HG03280 (cell line): ENCODE measurements at regions not wholly inside any gene's neighbourhood (a gene's known extent, or its start where the extent isn't known, plus 50 kb on each side); places are given as distances from the start of the nearest gene placed in this dataset.

ENCODE experiments used
- ATAC-seq: cut with Tn5 transposase; IDR thresholded peaks from one replicate; pipeline ENCODE4 v1.9.1; 2021; ENCODE audit warnings: mild to moderate bottlenecking, moderate library complexity; ENCODE audit not compliant: unreplicated experiment

DNA sequence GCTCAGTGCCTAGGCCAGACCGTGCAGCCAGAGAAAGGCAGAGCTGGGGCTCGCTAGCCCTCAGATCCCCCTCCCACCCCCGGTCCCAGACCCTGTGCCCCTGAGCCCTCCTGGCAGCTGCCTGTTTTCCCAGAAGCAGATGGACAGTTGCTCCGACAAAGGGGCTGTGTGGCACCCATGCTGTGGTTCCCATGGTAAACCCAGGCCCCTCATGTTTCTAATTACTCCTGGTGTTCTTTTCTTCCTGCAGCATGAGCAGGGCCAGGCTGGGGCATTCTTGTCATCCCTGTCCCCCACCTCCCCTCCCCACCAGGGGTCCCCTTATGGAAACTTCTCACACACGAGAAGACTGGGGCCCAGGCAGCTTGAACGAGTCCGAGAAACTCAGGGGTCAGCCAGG, 269.6 kb downstream of the HAUS1 start:
- no peak for ATAC-seq

DNA sequence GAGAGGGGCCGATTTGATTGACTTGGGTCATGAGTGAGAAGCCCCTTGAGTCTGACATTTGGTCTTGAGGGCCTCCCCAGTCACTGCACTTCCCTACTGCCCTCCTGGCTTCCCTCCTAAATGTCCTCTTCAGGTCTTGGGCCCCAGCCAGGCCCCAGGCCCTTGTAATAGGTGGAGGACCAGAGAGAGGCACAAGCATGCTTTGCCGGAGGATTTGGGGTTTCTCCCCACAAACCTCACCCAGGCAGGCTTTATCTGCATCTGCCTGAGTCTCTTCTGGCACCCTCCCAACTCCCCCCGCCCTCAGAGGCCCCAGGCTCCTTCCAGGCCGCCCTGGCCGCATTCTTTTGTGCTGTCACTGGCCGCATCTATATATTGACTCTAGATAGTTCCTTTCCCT, 270.7 kb downstream of the HAUS1 start:
- ATAC-seq = no peak

DNA sequence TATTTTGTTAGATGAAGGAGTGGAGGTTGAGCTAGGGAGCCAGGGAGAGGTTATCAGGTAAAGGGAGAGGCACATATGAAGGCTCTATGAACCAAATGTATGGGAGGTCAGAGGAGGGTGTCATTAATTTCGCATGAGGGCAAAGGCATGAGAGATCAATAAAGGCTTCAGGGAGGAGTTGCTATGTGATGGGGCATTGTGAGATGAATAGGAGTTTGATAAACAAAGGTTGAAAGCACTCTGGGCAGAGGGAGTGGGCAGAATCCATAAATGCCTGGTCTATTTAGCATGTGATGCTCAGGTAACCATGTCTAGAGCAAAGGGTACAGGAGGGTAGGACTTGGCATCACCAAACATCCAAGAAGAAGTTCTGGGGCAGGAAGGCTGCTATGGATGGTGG, 273.4 kb downstream of the HAUS1 start:
- no peak for ATAC-seq

DNA sequence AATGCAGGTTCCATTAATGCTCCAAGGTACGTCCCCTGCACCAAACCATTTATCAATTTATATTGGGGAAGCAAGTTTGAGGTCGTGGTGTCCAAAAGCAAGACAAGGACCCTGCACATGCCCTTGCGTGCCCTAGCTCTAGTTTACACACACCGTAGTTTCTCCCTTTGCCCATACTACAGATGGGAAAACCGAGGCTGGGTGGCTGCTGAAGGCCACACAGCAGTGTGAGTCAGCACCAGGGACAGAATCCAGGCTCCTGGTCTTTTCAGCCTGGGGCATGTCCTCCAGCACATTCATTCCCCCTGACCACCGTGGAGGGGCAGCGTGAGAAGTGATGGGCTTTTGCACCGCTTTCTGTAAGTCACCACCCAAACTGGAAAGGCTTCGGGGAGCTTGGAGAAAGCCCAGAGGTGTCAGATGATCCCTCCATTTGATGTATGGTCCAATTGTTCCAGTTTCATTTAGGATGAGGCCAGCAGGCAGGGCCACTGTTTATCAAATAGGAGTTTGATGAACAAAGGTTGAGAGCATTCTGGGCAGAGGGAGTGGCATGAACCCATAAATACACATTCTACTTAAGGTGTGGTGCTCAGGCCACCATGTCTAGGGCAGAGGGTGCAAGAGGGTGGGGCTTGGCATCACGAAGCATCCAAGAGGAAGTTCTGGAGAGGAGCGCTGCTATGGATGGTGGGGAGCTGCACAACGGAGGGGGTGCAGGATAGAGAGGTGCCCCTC, 274.1 kb downstream of the HAUS1 start:
- ATAC-seq = no peak

DNA sequence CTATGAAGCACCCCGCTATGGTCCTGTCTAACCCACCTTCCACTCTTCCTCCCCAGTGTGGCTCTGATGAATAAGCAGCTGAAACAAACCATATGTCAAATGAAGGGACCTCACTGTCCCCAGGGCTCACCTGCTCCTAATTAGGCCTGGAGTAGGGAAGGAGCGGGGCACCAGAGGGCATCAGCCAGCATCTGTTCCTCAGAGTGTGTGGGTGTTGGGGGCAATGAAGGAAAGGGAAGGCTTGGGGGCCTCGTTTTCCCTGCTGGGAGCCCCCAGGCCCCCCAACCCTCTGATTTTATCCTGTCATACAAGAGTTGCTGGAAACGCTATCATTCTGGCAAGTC, 274.7 kb downstream of the HAUS1 start:
- ATAC-seq = no peak

DNA sequence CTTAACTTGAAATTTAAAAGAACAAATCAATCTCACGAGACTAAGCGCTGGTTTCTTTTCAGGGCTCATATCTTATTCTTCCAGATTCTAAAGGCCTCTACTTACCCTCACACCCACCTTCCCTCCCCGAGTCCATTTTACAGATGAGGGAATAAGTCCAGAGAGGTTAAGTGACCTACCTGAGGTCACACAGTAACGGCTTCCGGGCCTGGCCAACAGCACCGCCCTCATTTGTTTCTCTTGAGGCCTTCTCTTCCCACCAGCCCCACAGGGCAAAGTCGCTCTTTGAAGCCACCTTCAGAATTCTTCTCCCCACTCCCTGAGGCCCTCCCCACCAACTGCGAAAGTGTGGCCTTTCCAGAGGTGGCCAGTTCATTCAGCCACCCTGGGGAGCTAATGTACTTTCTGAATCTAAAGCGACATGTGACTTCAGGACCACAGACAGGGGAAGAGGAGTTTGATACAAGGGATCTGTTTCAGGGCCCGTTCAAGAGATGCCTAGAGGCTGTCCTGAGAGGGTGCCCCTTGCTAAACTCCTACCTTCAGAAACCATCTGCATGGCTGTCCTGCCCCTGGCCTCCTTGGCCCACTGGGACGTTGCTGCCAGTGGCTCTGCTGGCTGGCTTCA, 275.3 kb downstream of the HAUS1 start:
- ATAC-seq = no peak

DNA sequence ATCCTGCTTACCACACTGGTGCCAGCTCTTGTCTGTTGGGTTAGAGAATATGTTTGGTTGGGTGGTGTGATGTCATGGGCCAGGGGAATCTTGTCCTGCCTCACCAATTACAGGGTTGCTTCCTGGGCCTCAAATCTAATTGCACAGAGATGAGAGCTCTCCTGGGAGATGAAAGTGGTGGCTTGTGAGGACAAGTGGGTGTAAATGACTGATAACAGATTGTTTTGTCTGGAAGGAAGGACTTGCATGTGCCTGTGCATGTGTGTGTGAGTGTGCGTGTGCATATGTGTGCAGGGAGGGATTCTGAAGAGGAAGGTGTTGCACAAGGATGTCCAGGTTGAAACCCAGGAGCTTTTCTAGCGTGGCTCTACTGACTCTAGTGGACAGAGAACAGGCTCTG, 271.9 kb downstream of the LOXHD1 start:
- ATAC-seq = no peak

DNA sequence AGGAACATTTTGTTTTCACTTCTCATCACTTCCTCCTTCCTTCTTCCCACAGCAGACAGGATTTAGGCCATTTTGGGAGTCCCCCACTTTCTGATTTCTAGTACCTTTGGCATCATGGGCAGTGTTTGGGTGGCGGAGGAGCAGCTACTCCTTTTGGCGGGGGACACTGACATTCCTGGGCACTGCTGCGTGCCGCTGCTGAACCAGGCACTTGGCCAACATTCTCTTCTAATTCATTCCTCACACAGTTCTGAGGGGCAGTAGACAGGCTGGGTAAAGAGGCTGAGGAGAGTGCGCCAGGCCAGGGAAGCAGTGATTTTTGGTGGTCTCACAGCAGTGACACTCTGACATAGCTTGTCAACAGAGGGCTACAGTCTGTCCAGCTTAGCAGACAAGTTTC, 270.2 kb downstream of the LOXHD1 start:
- ATAC-seq = no peak

DNA sequence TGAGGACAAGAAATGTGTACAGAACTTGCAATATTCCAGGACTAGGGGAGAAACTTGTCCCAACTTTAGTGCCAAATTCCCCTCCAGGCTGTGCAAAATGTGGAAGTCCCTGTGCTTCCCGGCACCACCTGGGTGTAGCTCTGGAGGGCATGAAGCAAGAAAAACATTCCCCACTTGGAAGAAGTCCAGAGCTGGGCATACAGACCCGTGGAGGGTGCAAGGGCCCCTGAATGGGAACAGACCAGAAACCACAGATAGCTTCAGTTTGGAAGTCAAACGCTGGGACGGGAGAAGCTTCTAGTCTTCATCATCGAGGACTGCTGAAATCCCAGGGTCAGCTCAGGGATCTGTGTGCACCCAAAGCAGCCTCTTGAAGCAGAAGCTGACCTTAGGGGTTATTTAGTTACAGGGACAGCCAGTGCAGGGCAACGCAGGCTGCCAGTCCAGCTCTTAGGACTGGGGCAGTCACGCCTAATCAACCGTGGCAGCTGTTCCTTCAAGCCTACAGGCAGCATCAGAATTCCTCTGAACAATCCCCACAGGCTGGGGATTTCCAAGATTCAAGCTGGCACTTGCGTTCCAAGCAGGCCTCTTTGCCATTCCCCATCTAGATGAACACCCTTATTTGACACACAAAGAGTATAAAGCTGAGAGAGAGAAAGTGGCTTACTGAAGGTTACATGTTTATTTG, 269.4 kb downstream of the LOXHD1 start:
- ATAC-seq = no peak

DNA sequence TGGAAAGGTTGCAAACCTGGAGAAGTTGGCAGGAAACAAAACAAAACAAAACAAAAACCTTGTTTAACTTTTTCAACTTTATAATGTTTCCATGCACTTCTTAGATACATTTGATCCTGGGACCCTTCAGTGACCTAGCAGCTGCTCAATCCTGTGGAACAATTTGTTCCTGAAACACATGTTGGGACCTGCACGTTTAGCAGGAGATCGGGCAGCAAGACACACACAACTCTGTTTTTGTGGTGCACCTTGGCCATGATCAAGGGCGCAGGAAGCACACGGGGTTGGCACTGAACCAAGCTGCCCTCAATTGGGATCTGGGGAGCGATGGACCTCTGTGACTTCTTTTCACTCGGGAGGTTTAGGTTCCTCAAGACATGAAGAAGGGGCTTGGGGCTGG, 268.7 kb downstream of the LOXHD1 start:
- ATAC-seq = no peak

DNA sequence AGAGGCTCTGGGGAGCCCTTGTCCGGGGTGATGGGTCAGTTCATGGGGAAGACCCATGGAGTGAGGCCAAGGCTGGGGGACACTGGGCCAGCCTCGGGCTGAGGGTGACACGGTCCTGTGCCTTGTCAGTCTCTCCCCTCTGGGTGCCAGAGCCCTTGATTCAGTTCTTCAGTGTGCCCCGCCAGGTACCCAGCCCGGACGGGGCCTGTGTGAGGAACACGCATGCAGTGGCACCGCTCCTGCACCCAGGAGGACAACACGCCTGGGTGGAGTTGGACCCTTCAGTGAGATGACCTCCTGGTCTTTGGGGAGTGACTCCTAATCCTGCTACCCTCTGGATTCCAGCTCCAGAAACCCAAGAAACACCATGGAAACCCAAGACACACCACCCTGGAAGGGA, 264.4 kb downstream of the LOXHD1 start:
- ATAC-seq = no peak

DNA sequence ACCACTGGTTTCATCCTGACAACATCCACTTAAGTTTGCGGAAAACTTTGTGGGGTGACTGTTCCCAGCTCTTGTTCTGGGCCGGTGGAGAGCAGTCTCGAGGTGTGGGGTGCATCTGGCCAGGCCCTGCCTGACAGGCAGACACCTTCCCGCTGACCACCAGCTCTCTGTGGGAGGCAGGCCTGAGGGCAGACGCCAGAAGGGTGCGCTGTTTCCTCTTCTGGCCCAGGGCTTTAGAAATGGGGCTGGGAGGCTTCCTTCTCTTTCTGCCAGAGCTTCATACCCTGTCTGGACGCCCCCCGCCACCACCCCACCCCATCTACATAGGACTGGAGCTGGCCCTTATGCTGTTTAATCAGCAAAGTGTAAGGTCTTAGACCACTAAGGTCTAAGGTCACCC, 263.8 kb downstream of the LOXHD1 start:
- no peak for ATAC-seq

DNA sequence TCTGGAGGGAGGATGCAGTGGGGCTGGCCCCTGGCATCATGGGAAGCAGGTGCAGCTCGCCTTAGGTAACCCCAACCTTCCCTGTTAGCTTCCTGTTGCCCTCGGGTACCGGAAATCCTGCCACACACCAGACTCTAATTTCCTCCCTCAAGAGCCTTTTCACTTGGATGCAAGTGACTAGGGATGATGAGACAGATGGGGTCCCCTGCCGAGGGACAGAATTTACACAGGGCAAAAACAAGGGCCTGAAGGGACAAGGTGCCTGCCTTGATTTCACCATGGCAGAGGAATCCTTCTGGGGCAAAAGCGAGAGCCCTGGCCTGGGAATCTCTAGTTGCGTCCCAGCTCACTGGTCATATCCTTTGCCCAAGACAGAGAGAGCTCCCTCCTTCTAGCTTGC, 263.1 kb downstream of the LOXHD1 start:
- ATAC-seq = no peak

DNA sequence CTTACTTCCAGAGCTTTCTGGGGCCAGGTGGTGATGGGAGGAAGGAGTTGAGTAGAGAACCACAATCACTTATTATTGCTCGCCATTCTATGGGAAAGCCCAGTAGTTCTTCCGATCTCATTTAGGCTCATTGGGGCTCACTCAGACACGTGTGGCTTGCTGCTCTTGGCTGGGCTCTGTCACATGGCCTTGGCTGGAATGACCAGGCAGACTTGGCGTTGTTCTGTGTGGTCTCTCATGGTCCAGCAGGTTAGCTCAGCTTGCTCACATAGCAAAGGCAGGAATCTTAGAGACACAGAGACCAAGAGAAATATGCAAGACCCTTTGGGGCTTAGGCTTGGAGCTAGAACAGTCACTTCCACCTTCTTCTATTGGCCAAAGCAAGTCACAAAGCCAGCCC, 261.2 kb downstream of the LOXHD1 start:
- ATAC-seq = no peak

DNA sequence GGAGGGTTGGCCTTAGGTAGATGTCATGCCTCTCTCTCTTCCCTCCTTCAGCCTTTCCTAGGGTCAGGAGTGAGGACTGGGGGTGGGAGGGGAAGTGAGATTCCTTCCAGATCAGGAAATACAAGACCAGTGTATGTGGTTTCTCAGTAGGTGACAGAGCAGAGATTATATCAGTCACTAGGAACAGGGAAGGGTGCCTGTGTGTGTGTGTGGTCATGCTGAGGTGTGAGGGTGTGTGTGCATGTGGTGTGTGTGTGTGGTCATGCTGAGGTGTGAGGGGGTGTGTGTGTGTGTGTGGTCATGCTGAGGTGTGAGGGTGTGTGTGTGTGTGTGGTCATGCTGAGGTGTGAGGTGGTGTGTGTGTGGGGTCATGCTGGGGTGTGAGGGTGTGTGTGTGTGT, 259.8 kb downstream of the LOXHD1 start:
- ATAC-seq = no peak

DNA sequence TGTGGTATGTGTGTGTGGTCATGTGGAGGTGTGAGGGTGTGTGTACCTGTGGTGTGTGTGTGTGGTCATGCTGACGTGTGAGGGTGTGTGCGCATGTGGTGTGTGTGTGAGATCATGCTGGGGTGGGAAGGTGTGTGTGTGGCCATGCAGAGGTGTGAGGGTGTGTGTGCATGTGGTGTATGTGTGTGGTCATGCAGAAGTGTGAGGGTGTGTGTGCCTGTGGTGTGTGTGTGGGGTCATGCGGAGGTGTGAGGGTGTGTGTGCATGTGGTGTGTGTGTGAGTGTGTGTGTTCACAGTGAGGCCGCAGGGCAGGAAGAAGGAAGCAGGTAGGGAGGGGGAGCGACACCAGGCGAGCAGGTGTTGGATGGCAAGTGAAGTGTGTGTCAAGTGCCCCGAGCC, 259.0 kb downstream of the LOXHD1 start:
- ATAC-seq = no peak

DNA sequence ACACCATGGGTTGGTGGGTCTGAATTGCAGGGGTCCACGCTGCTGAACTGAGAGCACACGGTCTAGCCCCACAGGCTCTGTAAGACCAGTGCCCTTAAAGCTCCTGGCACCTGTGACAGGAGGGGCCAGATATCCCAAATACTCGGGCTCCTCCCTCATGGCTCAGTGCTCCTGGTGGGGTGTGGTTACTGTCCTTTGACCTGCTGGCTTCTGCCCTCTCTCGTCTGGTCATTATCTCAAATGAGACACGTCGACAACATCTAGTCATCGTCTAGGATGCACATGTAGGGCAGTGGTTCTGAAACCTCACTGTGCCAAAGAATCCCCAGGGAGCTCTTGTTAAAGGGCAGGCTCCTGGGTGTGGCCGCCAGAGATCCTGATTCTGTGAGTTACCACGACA, 258.4 kb downstream of the LOXHD1 start:
- ATAC-seq = no peak

DNA sequence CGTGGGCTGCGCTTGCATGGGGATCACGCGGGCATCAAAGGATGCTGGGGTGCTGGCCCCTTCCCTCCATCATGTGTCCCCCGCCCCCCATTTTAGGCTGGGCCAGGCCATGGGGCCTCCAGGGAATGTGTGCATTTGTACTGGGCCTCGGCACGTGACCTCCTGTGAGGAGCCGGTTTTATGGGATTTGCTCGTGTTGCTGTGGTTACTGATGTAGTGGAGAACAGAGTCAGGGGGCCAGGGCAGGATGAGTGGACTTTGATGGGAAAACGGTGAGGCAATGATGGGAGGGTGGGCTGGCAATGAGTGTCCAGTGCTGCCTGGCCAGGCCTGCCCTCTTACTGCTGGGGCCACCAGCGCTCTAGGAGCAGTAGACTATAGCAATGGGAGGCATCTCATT, 257.7 kb downstream of the LOXHD1 start:
- no peak for ATAC-seq

DNA sequence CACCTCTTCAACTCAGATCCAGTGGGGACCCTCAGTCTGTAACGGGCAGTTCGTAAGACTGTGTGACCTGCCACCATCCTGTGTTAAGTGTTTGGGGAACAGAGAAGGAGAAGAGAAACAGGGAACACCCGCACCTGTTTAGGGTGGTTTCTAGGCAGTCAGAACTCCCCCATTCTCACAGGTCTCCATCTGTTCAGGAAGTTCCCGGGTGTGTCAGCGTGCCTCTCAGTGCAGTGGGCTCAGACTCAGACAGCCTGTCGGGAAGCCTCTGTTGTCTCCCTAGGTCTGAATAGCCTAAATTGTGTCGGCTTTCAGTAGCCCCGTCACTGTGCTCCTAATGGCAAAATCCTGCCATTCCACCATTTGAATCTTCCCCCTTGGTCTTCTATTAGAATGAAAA, 256.6 kb downstream of the LOXHD1 start:
- no peak for ATAC-seq

DNA sequence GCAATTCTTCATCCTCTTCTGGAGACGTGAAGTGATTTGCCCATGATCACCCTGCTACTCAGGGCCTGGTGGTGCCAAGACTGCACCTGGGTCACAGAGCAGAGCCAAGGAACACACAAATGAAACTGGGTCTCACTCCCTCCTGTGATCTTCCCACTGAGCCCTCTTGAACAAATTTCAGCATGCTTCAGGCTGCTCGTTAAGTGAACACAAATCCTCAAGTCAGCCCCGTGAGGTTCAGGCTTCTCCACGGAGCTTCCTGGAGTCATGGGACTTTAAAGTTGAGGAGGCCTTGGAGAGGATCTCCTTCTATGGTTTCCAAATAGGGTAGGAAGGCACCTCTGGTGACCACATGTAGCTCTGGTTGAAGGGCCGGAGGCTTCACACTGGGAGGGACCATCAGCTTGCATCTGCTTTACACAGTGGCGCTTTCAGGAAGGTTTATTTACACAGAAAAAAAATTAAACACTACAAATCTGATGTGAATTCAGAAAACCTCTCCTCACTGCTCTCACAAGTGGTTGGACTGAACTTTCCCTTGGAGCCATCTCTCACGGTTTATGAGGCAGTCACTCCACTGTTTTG, 255.4 kb downstream of the LOXHD1 start:
- no peak for ATAC-seq

DNA sequence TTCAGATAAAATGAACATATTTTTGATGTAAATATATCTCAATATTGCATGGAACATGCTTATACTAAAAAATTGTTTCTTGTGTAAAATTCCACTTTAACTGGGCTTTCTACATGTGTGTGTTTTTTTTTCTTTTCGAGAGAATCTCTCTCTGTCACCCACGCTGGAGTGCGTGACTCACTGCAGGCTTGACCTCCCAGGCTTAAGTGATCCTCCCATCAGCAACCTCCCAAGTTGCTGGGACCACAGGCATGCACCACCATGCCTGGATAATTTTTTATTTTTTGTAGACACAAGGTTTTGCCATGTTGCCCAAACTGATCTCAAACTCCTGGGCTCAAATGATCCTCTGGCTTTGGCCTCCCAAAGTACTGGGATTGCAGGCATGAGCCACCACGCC, 254.6 kb downstream of the LOXHD1 start:
- ATAC-seq = no peak

DNA sequence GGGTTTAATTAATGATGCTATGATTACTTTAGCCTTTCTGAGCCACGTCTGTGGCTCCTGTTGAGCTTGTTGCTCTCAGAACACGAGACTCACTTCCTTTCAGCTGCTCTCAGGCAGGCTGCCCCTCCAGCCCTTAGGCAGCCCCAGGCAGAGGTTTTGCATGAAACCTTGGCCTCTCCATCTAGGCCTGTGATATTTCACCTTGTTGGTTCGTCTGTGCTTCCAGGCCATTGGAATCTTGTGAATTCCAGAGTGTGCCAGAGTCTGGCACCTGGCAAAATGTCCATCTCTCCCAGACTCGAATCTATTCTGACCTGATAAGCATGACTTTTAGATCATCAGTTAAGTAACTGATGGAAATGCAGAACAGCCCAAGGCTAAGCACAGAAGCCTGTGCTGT, 254.1 kb downstream of the LOXHD1 start:
- ATAC-seq = no peak
